UCSD-AML1 (cell line): ENCODE measurements at regions not wholly inside any gene's neighbourhood (a gene's known extent, or its start where the extent isn't known, plus 50 kb on each side); places are given as distances from the start of the nearest gene placed in this dataset.

Experiments used
- DNase-seq: peaks from one replicate; lab custom pipeline; 2025; ENCODE audit not compliant: unreplicated experiment; lab: John Stamatoyannopoulos, UW

GRCh38 chr9:20200581-20200980 is 411.7 kb upstream of the SLC24A2 start:
- DNase-seq, result no peak

DNA sequence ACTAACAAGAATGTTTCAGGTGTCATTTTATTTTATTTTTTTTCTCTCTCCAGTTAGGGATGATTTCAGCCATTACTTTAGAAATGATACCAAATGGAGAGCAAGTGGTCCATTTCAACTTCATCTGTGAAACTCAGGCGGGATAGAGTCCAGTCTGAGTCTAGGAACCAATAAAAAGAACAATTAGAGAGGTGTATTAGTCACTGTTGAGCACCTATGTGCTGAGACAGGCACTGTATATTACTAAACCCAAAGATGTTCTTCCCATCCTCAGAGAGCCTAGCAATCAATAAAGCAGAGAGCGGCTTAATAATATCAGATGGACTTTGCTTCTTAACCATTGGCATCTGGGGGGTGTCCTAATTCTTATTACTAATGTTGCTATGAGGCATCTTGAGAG is 410.3 kb upstream of the SLC24A2 start:
- no peak for DNase-seq

DNA sequence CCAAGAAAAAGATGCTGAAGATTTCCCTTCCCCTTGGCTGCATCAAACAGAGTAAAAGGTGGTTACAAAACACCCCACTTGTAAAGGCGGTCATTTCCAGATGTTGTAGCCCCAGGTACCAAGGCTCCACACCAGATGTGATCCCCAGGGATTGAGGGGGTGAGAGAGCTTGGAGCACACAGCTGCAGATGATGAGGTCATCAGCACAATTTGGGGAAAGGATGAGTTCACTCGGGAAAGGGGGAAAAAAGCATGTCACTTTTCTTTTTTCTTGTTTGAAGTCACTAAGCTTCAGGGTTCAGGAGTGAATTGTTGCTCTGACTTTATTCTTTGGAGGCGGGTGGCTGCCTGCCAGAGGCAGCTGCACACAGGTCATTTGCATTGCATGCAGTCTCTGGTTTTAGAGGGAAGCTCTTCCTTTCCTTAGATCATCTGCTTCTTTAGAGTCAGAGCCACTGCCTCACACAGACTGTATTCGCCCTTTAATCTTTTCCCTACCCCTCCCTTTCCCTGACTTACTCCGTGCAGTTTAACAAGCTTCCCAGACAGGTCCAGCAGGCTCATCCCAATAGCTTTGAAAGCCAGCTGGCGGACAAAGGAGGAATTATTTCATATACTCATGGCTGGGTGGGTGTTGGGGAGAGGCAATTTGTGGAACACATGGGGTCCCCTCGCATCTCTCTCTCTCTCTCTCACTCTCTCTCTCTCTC is 409.3 kb upstream of the SLC24A2 start:
- DNase-seq, result no peak

GRCh38 chr9:20191228-20191840 is 402.5 kb upstream of the SLC24A2 start:
- no peak for DNase-seq

DNA sequence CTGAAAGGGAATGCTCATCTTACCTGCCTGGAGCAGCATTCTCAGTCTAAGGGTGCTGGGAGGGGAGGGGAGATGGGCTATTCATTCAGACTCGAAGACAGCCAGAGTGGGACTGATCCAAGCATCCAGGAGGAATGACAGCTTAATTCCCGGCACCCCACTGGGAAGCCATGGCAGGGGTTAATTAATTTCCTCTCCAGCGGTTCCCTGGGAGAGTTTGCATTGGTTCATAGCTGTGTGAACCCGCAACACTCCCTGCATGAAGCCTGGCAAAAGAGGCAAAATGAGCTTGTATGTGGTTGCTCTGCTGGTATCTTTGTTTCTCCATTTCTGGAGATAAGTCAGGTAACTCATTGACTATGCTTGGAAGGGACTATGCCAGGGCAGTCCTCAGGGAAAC is 401.0 kb upstream of the SLC24A2 start:
- no peak for DNase-seq

DNA sequence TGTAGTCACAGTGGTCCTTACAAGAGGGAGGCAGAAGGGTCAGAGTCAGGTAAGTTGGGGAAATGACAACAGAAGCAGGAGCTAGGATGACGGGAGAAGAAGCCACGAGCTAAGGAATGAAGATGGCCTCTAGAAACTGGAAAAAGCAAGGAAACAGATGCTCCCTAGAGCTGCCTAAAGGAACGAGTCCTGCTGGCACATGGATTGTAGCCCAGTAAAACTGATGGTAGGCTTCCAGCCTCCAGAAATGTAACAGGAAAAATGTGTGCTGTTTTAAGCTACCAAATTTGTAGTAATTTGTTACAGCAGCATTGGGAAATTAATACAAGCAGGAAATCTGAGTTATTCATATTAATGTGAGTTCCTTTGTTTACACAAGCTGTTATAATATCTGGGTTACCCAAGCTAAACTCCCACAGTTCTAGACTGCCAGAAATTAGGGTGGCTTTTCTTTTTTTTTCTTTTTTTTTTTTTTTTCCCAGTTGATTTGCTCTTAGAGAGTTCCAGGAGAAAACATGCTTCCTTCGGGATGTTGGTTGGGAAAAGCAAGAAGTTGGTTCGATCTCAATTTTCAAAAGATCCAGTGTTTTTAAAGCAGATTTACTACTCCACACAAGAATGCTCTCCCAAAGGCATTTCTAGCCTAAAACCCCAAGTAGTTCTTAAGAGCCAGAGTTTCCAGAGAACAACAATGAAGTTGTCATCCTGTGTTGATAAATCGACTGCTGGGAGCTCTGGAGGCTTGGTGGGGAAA is 400.0 kb upstream of the SLC24A2 start:
- no peak for DNase-seq

DNA sequence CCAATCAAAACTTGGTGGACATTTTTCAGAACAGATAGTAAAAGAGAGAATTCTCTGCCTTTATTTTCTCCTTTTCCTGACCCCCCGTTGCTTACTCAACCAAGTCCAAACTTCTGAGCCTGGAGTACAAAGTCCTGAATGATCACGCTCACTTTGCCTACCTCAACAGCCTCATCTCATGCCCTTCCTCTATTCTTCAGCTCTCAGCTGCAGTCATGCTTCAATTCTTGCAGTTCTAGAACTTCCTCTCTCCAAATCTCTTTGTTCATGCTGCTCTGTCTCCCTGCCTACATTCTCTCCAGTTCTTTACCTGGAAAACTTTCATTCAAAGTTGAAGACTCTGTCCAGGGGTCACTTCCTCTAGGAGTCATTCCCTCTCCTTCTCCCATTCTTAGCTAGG is 398.5 kb upstream of the SLC24A2 start:
- no peak for DNase-seq

GRCh38 chr9:20186823-20187222 is 398.0 kb upstream of the SLC24A2 start:
- no peak for DNase-seq

GRCh38 chr9:20186231-20186630 is 397.4 kb upstream of the SLC24A2 start:
- no peak for DNase-seq

DNA sequence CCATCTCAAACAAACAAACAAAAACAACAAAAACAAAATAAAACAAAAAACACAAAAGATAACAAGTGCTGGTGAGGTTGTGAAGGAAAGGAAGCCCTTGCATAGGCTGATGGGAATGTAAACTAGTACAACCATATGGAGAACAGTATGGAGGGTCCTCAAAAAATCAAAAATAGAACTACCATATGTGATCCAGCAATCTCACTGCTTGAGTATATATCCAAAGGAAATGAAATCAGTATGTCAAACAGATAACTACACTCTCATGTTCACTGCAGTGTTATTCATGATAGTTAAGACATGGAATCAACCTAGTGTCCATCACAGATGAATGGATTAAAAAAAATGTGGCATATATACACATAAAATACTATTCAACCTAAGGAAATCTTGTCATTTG is 395.7 kb upstream of the SLC24A2 start:
- no peak for DNase-seq

- no peak for DNase-seq
These were observed 389.8 kb upstream of the SLC24A2 start for GRCh38 chr9:20178679-20179078.

DNA sequence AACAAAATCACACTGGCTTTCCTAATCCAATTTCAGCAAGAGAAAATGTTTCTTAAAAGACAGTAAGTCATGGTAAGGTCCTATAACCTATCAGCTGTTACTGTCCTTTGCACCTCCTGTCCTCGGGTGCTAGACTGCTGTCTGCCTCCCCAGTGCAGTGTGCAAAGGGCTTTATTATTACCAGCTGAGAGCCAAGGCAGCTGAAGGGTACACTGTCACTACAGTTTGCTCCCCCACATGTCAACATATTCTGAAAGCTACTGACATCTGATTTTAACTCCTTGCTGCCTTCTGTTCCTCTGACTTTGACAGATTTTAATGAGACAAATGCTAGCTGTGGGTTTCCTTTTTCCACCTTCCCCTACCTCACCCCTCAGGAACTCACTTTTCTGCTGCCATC is 389.4 kb upstream of the SLC24A2 start:
- DNase-seq, result no peak

DNA sequence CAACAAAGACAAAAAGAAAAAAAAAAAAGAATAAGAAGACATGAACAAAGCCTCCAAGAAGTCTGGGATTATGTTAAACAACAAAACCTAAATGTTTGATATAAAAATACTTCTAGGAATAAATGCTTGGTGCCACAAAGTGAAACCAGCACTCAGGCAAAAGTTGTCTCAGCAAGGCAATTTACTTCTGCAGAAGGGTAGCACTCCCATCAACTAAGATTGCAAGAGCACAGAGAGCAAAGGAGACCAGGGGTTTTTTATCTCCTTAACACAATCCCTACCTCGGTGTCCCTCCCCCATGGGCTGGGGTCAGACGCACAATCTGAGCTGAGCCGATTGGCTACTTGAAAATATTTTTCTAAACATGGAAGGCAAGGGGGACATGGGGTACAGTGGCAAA is 381.3 kb upstream of the SLC24A2 start:
- no peak for DNase-seq

DNA sequence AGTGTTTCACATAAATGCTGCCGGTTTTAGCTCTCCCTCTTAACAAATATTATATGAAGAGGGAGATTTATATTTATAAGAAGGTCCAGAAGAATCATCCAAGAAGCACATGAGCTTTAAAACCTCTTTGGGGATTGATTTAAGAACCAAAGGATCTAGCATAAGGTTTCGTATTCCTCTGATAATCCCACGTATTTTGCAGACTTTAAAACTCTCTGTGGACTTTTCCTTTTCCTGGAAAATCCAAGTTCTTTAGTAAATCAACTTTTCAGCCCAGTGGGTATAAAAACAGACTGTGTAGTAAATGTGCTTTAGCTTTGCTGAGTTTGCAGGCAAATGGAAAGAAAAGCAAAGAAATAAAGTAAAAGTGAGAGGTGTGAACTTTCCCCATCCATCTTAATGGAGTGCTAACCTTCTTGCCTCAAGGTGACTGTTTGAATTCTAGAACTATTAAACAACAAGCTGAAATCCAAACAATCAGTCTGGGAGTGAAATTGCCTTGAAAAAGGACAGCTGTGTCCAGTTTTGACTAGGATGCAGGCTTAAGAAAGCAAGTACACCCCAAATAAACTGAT is 363.4 kb upstream of the SLC24A2 start:
- DNase-seq, result no peak

GRCh38 chr9:20148416-20148815 is 359.6 kb upstream of the SLC24A2 start:
- DNase-seq, result no peak

DNA sequence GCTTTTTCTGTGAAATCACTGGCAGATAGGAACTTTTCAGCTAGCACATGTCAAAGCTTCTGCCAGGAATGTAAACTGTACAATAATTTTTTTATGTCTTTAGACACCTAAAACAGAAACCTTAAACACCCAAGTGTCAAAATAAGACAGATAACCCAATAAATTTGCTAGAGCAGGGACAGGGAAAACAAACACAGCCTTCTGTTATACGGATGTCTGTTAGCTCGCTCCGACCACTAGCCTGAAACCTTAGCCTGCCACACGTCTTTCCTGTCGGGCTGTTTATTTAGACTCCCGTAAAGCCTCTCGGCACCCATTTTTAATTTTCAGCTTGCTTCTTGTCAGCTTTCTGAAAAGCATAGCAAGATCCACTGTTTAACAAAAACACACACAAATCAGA is 355.4 kb upstream of the SLC24A2 start:
- no peak for DNase-seq

GRCh38 chr9:20139763-20140290 is 351.0 kb upstream of the SLC24A2 start:
- DNase-seq, result no peak

GRCh38 chr9:20138841-20139240 is 350.0 kb upstream of the SLC24A2 start:
- DNase-seq, result no peak

GRCh38 chr9:20138116-20138515 is 349.3 kb upstream of the SLC24A2 start:
- no peak for DNase-seq

DNA sequence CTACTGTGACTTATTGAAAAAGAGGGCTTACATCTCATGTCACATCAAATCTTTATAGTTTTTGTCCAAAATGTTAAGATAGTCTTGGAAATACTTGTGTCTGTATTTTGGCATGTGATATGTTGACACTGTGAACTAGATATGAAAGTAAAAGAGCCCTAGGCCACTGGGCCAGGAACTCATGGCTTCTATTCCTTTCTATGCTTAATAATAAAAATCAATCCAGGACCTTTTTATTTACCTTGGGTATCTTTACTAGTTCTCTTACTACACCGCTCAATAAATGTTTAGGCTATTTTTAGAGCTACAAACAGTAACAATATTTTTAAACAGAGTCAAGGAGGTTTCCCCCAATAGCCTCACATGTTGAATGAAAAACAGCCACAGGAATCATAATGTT is 348.6 kb upstream of the SLC24A2 start:
- no peak for DNase-seq

DNA sequence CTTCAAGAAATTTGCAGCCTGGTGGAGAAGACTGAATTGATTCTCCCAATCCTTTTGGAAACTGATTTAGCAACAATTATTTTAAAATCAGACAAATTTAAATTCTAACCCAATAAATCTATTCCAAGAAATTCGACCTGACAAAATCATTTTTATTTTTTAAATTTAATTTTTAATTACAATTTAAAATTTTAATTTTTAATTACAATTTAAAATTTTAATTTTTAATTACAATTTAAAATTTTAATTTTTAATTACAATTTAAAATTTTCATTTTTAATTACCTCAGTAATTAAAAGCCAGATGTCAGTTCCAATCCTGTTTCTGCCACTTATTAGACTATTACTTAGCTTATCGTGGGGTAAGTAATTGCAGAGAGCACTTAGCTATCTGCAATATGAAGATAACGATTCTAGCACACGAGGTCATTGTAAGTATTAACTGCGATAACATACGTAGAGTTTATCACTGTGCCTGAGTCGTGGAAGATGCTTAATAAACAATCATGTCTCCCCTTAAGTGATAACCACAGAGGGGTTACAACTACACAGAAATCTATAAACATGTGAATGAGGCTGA is 346.4 kb upstream of the SLC24A2 start:
- no peak for DNase-seq
